WERI-Rb-1 (cell line): ENCODE measurements at regions not wholly inside any gene's neighbourhood (a gene's known extent, or its start where the extent isn't known, plus 50 kb on each side); places are given as distances from the start of the nearest gene placed in this dataset.

ENCODE experiments used
- DNase-seq: peaks from one replicate; pipeline ENCODE4 v3.0.0-alpha.2; 2020
- H3K27ac ChIP-seq: fragments of 250-450 bp; sonication (Bioruptor Pico); 2 replicates; pipeline ENCODE4 v1.5.1; 2020; ENCODE audit warnings: mild to moderate bottlenecking, moderate library complexity
- H3K27me3 ChIP-seq: fragments of 250-450 bp; sonication (Bioruptor Pico); 2 replicates; pipeline ENCODE4 v1.5.1; 2021; ENCODE audit warnings: mild to moderate bottlenecking, low read depth, moderate library complexity; ENCODE audit not compliant: insufficient read depth, severe bottlenecking
- H3K36me3 ChIP-seq: fragments of 250-450 bp; sonication (Bioruptor Pico); 2 replicates; pipeline ENCODE4 v1.5.1; 2020; ENCODE audit warnings: mild to moderate bottlenecking, moderate library complexity
- H3K4me3 ChIP-seq: 2 replicates; pipeline ENCODE4 v1.5.1; 2011; ENCODE audit warnings: low read depth, mild to moderate bottlenecking, control low read depth, low read length
- H3K9me3 ChIP-seq: fragments of 250-450 bp; sonication (Bioruptor Pico); 2 replicates; pipeline ENCODE4 v1.5.1; 2021; ENCODE audit warnings: mild to moderate bottlenecking, moderate library complexity; ENCODE audit not compliant: severe bottlenecking
- TF ChIP-seq, protein P1 (sequence below): IDR thresholded peaks from 2 replicates; pipeline ENCODE4 v1.5.1; 2011; ENCODE audit warnings: low read depth, mild to moderate bottlenecking, control low read depth, inconsistent platforms, low read length

DNA sequence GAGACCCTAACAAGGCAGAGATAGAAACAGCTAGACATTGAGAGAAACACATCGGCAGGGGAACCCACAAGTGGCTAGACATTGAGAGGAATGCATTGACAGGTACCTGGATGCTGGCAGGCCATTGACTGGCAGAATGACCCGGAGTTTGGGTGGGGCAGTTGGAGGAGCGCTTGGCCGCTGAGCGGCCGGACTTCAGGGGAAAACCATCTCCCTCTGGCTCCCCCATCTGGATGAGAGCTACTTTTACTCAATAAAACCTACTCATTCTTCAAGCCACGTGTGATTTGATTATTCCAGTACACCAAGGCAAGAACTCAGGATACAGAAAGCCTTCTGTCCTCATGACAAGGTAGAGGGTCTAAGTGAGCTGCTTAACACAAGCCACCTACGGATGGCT, 473.4 kb downstream of the SLITRK5 start:
- no peaks in the 10 kb centered on the region for H3K36me3 ChIP-seq
- H3K27me3 ChIP-seq = no peaks in the 10 kb centered on the region
- H3K4me3 ChIP-seq = no peak overlapping the region
- H3K9me3 ChIP-seq = no peaks in the 10 kb centered on the region
- DNase-seq = no peak
- TF ChIP-seq, protein P1, sequence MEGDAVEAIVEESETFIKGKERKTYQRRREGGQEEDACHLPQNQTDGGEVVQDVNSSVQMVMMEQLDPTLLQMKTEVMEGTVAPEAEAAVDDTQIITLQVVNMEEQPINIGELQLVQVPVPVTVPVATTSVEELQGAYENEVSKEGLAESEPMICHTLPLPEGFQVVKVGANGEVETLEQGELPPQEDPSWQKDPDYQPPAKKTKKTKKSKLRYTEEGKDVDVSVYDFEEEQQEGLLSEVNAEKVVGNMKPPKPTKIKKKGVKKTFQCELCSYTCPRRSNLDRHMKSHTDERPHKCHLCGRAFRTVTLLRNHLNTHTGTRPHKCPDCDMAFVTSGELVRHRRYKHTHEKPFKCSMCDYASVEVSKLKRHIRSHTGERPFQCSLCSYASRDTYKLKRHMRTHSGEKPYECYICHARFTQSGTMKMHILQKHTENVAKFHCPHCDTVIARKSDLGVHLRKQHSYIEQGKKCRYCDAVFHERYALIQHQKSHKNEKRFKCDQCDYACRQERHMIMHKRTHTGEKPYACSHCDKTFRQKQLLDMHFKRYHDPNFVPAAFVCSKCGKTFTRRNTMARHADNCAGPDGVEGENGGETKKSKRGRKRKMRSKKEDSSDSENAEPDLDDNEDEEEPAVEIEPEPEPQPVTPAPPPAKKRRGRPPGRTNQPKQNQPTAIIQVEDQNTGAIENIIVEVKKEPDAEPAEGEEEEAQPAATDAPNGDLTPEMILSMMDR = no peak
- H3K27ac ChIP-seq = no peak overlapping the region

DNA sequence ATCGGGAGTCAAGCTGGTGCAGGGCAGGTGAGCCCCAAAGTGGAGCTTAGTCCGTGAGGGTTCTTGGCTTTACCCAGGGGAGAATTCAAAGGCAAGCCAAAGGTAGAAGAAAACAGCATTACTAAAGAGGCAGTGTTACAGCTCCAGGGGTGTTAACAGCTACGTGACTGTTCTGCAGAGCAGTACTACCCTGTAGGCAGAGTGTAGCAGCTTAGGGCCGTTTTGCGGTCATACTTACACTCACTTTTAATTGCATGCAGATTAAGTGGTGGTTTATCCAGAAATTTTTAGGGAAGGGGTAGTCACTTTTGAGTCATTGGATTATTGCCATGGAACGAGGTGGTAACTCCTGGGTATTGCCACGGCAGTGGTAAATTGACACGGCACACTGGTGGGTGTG, 482.2 kb downstream of the SLITRK5 start:
- TF ChIP-seq, protein P1 = no peak
- Histone ChIP-seq H3K36me3 (no peaks in the 10 kb centered on the region), H3K9me3 (peaks cover 3% of the 10 kb centered on the region), H3K27ac (no peak overlapping the region), H3K27me3 (no peaks in the 10 kb centered on the region), H3K4me3 (no peak overlapping the region)
- DNase-seq = no peak

DNA sequence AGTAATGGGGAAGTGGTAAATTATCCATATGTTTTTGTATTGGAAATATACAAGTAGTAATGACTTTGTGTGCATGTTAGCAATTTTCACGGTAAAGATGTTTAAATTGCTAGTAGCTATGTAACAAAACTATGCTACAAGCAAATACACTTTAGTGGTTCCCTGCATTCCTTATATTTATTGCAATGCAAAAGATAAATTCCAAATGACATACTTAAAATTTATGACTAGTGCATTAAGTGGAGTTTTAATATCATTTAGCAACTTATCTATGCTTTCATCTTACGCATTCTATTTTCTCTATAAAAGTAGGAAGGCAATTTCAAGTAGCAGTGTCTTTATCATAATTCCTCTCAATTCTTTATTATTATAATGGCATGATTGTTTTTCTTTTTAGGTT, 482.8 kb downstream of the SLITRK5 start:
- TF ChIP-seq, protein P1 = no peak
- H3K27me3 ChIP-seq = no peaks in the 10 kb centered on the region
- no peak overlapping the region for H3K27ac ChIP-seq
- no peak overlapping the region for H3K4me3 ChIP-seq
- H3K9me3 ChIP-seq = peaks cover 3% of the 10 kb centered on the region
- DNase-seq = no peak
- no peaks in the 10 kb centered on the region for H3K36me3 ChIP-seq

DNA sequence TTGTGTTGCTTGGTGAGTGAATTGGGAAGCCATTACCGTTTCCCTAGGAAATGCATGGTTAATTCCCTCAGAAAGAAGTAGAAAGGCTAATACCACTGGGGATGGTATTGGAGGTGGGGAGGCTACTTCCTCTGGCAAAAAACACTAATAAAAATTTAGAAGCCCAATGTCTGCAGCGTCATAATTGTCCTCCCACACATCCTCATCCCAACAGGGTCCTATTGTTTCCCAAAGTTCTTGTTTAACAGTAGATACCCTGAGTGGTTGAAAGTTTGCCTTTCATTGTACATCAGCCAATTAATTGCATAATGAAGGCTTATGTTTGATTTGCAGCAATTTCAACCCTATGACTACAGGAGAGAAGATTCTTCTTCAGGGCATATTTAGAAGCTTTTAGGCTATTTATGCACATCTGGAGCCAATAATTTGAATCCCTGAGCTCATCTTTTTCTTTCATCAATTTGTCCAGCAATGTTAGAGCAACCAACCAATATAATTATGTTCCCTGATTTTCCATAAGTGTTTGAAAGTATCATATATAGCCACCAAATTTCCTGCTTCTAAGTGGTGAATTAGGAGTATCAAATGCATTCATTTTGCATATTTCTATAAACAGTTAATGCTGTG, 491.0 kb downstream of the SLITRK5 start:
- H3K36me3 ChIP-seq = no peaks in the 10 kb centered on the region
- TF ChIP-seq, protein P1 = no peak
- no peak overlapping the region for H3K4me3 ChIP-seq
- no peaks in the 10 kb centered on the region for H3K9me3 ChIP-seq
- no peaks in the 10 kb centered on the region for H3K27me3 ChIP-seq
- H3K27ac ChIP-seq = no peak overlapping the region
- DNase-seq = no peak

DNA sequence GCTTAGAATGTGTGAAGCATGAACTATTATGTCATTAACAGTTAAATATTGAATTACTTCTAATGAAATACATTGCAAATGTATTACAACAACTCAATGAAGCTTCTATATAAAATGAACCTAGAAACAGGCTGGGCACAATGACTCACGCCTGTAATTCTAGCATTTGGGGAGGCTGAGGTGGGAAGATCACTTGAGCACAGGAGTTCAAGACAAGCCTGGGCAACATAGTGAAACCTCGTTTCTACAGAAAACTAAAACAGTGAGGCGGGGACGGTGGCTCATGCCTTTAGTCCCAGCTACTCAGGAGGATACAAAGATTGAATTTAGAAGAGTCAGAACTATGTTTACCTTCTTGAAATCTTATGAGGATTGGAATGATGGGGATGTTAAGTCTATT, 505.1 kb downstream of the SLITRK5 start:
- H3K27me3 ChIP-seq = no peaks in the 10 kb centered on the region
- no peak overlapping the region for H3K27ac ChIP-seq
- no peak for DNase-seq
- H3K36me3 ChIP-seq = no peaks in the 10 kb centered on the region
- H3K4me3 ChIP-seq = no peak overlapping the region
- TF ChIP-seq, protein P1 = no peak
- no peaks in the 10 kb centered on the region for H3K9me3 ChIP-seq

DNA sequence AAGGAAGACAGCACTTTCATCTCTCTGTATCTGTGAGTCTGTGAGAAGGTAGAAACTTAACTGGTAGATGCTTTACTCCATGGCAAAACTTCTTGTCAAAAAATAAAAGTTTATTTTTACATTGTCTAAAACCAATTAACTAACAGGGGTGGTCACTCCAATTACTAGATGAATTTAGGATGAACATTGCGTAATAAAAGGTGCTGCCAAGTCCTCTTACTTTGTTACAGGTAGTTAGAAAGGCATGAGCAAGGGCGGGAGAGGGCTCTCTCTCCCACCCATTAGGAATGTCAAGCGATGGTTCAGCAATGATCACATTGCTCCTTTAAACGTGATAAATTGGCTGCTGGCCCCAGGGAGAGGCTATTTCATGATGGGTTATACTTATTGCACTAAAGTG, 512.3 kb downstream of the SLITRK5 start:
- H3K4me3 ChIP-seq = no peak overlapping the region
- no peaks in the 10 kb centered on the region for H3K27me3 ChIP-seq
- H3K27ac ChIP-seq = no peak overlapping the region
- H3K9me3 ChIP-seq = no peaks in the 10 kb centered on the region
- H3K36me3 ChIP-seq = no peaks in the 10 kb centered on the region
- TF ChIP-seq, protein P1 = no peak
- DNase-seq = no peak
